Fibroblast of skin of back (primary cell): ENCODE measurements at regions not wholly inside any gene's neighbourhood (a gene's known extent, or its start where the extent isn't known, plus 50 kb on each side); places are given as distances from the start of the nearest gene placed in this dataset.
"Not testable (repeated sequence)": the region's sequence is repeated elsewhere in the genome, so short reads cannot be mapped to it uniquely, and the experiment has no call there.

Experiments used
- DNase-seq: peaks from one replicate; pipeline ENCODE4 v3.0.0-alpha.2; 2013

GRCh38 chr12:105457026-105457425, 126.5 kb downstream of the C12orf75 start:
- peak; percentile 67 for DNase-seq

- peak; percentile 25 for DNase-seq
These were observed 129.4 kb downstream of the C12orf75 start for GRCh38 chr12:105459760-105460330.

GRCh38 chr12:105461271-105461943, 130.9 kb downstream of the C12orf75 start:
- peak; percentile 73 for DNase-seq

DNA sequence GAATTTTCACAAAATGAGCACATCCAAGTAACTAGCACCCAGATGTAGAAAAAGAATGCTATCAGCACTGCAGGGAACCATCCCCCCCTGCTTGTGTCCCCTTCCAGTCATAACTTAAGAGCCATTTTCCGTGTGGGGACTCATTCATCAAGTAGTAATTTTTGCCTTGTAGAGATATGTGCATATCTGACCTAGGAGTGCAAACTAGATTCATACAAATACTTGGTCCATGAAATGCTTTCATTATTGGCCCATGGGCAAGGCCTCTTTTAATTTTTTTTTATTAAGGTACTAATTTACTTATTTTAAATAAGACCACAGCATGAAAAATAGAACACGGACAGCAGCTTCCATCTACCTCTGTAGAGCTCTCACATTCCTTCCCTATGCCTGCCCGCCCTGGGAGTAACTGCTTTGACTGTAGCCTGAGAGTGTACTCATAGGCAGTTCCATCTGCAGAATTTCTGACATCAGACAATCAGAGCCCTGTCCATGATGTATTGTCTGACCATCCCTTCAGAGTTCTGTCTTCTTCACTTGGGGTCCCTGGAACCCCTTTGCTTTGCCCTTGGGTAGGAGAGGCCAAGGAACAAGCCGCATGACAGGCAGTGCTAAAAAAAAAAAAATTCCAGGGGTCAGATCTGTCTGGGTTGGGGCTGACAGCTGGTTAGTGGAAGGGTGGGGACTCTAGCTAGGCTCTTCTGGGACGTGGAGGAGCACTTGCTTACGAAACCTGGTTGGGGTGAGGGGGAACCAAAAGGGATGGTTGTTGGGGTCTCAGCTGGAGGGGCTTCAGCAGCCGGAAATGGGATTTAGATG, 131.7 kb downstream of the C12orf75 start:
- DNase-seq = peak; percentile 27

DNA sequence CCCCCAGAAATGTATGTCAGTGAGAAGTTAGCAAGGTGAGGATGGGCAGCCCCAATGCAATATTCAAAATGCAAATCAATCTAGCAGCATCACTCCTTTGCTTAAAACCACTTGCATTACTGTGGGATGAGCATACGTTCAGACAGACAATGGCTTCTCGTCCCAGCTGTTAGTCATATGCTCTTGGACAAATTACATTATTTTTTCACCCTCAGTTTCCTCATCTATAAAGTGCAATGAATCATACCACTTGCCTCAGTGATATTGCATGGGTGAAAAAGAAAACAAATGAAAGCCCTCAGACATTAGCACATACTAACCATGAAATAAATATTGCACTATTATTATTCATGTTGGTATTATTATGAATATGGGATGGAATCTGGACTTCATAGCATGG, 132.3 kb downstream of the C12orf75 start:
- peak; percentile 90 for DNase-seq

- no peak for DNase-seq
These were observed 133.9 kb downstream of the C12orf75 start for GRCh38 chr12:105464406-105464805.

DNA sequence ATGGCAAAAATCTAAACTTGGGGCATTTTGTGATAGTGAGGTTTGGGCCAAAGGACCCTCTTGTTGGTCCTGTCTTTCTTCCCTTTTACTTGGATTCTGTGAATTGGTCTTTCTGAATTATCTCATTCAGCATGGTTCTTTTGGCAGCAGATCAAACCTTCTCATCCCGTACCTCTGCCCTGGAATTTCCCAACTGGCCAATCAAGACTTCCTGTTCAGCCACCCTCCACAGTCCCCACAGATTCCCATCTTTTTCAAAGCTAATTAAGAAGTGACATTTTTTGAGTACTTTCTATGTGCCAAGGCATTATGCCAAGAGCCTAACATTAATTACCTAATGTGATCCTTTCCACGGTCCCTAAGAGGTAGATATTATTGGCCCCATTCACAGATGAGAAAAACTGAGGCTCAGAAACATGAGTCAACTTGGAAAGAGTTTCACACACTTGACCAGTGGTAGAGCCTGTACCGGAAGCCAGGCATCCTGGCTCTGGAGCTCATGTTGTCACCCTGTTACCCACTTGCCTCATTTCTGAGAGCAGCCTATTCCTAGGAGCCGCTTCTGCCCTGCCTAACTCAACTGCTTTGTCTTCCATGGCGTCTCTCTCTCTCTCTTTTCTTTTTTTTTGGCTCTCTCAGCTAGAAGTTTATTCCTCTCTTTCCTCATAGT, 135.9 kb downstream of the C12orf75 start:
- no peak for DNase-seq

DNA sequence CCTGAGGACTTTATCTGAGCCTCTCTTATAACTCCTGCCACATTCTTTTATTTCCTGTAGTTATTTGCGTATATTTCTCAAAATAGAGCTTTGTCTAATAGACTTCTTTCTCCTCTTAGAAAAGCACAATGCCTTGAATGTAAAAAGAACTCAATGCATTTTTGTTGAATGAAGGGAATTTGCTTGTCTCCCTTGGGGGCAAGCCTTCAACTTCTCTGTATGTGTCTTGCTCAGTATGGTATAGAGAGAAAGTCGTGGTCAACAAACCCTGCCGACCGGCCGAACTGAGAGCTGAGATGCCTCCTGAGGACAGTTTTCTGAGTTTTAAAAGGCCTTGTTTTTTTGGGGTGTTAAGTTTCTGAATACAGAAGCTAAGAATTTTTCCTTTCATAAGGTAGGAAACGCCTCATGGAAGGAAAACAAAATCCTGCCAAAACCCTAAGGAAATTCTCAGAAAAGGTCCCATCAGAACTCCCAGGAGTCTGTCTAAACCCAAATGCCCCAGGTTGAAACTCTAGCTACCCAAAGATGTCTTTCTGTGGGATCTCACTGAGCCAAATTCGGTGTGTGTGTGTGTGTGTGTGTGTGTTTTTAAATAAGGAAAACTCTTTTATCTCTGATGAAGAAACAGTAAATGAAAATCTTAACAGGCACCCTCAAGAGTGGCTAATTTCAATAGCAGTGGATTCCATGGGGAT, 136.6 kb downstream of the C12orf75 start:
- DNase-seq = peak; percentile 87

- DNase-seq = no peak
These were observed 137.3 kb downstream of the C12orf75 start for GRCh38 chr12:105467710-105468366.

GRCh38 chr12:105468464-105468863, 138.0 kb downstream of the C12orf75 start:
- no peak for DNase-seq

DNA sequence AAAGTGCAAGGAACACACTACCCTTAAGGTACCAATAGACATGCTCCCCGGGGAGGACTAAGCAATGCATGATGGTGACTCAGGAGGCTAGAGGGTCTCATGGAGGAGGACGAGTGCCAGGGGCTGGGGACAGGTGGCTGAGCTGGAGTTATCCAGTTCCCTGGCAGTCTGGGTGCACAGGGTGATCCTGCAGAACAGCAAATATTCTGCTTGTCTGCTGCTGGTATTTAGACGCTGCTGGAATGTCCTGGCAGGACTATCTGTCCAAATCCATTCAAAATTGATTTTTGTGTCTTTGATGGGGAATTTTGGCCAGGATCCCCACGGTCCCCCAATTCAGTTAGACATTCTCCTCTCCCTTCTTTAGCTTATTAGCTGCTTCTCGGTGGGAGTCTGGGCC, 138.7 kb downstream of the C12orf75 start:
- no peak for DNase-seq

DNA sequence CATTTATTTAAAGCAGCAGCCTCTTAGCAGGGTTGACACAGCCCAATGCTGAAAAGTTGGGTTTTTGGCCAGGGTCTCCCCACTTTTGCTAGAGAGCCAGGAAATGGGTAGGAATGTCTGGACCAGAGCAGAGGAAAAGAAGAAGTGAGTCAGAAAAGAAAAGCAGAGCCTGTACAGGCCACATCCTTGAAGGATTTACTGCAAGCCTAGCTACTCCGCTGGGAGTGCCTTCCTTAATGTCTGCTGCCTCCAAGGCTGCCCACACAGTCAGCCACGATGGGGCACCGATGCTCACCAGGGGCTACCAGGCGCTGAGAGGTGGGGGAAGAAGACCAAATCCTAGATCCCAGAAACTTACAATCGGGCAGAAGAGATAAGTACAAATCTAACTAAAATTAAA, 139.2 kb downstream of the C12orf75 start:
- peak; percentile 43 for DNase-seq

- no peak for DNase-seq
These were observed 139.6 kb downstream of the C12orf75 start for GRCh38 chr12:105470102-105470501.

- no peak for DNase-seq
These were observed 140.1 kb downstream of the C12orf75 start for GRCh38 chr12:105470601-105471000.

GRCh38 chr12:105474672-105475071, 144.2 kb downstream of the C12orf75 start:
- peak; percentile 85 for DNase-seq

DNA sequence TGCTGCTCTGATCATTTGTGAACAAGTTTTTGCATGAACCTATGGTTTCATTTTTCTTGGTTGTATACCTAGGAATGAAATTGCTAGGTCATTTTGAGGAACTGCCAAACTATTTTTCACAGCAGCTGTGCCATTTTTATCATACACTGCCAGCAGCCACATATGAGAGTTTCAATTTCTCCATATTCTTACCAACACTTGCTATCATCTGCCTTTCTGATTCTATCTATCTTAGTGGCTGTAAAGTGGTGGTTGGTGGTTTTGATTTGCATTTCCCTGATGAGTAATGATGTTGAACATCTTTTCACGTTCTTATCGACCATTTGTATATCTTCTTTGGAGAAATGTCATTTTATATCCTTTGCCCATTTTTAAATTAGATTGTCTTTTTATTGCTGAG, 146.1 kb downstream of the C12orf75 start:
- DNase-seq = no peak

DNA sequence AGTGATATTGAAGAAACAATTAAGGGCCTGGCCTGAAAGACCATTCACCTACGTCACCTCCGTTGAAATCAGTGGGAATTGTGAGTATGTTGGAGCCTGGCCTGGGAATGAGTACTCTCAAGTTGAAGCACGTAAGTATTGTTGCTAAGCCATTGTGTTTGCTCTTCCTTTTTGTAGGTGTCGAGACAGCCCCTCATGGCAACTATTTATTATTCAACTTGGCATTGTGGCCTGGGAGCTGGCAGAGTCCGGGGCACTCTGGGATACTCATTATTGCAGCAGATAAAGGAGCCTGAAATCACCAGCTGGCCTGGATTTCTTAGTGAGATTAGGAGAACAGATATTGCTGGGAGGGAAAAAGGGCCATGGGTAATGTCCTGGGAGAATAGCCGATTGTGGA, 147.4 kb downstream of the C12orf75 start:
- DNase-seq = no peak

DNA sequence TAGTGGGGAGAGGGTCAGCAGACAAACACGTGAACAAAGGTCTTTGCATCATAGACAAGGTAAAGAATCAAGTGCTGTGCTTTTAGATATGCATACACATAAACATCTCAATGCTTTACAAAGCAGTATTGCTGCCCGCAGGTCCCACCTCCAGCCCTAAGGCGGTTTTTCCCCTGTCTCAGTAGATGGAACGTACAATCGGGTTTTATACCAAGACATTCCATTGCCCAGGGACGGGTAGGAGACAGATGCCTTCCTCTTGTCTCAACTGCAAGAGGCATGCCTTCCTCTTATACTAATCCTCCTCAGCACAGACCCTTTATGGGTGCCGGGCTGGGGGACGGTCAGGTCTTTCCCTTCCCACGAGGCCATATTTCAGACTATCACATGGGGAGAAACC, 148.3 kb downstream of the C12orf75 start:
- DNase-seq = not testable (repeated sequence)

DNA sequence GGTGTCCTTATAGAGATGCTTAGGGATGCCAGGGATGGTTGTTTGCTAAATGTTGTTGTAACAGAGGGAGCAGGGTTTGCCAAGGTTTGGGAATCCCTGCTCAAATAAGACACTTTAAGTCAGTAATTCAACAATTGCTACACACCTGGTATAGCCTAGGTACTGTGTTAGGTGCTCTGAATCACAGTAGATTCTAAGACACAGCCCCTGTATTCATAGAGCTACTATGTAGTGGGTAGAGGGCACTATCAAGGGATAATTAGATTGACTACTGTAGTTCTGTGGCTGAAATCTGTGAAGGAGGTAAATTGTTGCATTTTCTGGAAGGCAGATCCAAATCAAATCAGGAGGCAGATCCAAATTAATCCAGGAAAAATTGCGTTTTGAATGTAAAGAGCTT, 149.2 kb downstream of the C12orf75 start:
- DNase-seq = no peak

GRCh38 chr12:105480162-105480561, 149.7 kb downstream of the C12orf75 start:
- peak; percentile 64 for DNase-seq

DNA sequence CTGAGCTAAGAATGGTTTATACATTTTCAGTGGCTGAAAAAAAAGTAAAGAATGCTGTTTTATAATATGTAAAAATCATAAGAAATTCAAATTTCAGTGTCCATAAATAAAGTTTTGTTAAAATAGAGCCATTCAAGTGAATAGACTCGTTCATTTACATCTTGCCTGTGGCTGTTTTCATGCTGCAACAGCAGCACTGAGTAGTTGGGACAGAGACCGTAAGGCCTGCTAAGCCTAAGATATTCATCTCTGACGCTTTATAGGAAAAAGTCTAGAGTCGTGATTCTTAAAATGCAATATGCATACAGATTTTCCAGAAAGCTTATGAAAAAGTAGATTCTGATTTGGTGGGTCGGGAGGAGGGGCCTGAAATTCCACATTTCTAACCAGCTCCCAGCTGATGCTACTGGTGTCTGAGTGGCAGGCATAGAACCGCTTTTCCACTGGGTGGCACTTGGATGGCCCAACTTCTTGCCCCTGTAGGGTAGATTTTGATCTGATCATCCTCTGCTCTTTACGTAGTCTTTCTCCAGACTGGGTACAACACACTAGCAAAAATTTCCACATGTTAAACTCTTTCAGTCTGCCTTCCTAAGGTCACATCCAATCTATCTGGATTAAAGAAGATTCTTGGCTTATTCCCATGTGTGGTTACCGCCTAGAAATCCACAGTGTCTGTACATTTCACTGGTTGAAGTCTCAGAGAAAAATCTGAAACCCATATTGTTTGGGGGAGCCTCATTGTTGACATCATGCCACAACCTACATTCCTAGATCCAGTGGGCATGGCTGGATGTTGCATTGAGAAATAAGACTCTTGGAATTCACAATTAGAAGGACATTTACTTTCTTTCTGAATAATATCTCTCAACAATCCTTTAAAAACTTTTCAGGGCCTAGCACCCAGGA, 151.2 kb downstream of the C12orf75 start:
- DNase-seq = peak; percentile 64
